RWPE2 (cell line): ENCODE measurements at regions not wholly inside any gene's neighbourhood (a gene's known extent, or its start where the extent isn't known, plus 50 kb on each side); places are given as distances from the start of the nearest gene placed in this dataset.

Source experiments
- ATAC-seq: fragments of 200-7000 bp; cut with Tn5 transposase; 3 replicates; pipeline ENCODE4 v1.9.1; 2021; ENCODE audit warnings: low read depth
- DNase-seq: peaks from one replicate; pipeline ENCODE4 v3.0.0-alpha.2; 2020; ENCODE audit warnings: low spot score
- H3K27ac ChIP-seq: fragments of 450-650 bp; 2 replicates; pipeline ENCODE4 v1.5.1; 2017; ENCODE audit warnings: mild to moderate bottlenecking; ENCODE audit not compliant: poor library complexity, severe bottlenecking
- H3K27me3 ChIP-seq: fragments of 250-450 bp; sonication (Bioruptor Pico); 2 replicates; pipeline ENCODE4 v1.5.1; 2021; ENCODE audit warnings: mild to moderate bottlenecking, moderate library complexity; ENCODE audit not compliant: insufficient read depth, poor library complexity, severe bottlenecking
- H3K36me3 ChIP-seq: fragments of 250-450 bp; sonication (Bioruptor Pico); 2 replicates; pipeline ENCODE4 v1.5.1; 2020; ENCODE audit warnings: low read depth, mild to moderate bottlenecking, moderate library complexity
- H3K4me1 ChIP-seq: fragments of 250-450 bp; sonication (Bioruptor Pico); 2 replicates; pipeline ENCODE4 v1.5.1; 2021; ENCODE audit warnings: mild to moderate bottlenecking, moderate library complexity; ENCODE audit not compliant: insufficient read depth, poor library complexity, severe bottlenecking
- H3K4me3 ChIP-seq: fragments of 250-450 bp; sonication (Bioruptor Pico); 2 replicates; pipeline ENCODE4 v1.5.1; 2021; ENCODE audit warnings: mild to moderate bottlenecking, moderate library complexity; ENCODE audit not compliant: severe bottlenecking
- H3K9me3 ChIP-seq: fragments of 250-450 bp; sonication (Bioruptor Pico); 2 replicates; pipeline ENCODE4 v1.5.1; 2021; ENCODE audit warnings: mild to moderate bottlenecking, moderate library complexity; ENCODE audit not compliant: severe bottlenecking
- CTCF ChIP-seq: fragments of 450-650 bp; IDR thresholded peaks from one replicate; pipeline ENCODE4 v1.5.1; 2017; ENCODE audit warnings: mild to moderate bottlenecking, moderate library complexity; ENCODE audit not compliant: poor library complexity, severe bottlenecking

GRCh38 chr14:56955745-56956144, 145.5 kb upstream of the OTX2 start:
- H3K4me3 ChIP-seq = no peak overlapping the region
- DNase-seq (no peak), ATAC-seq (0 out of 3 replicates have a peak, but pooled peaks have one; percentile 29)
- no peak for TF ChIP-seq CTCF
- H3K36me3 ChIP-seq = no peaks in the 10 kb centered on the region
- H3K27me3 ChIP-seq = peaks cover 66% of the 10 kb centered on the region
- no peaks in the 10 kb centered on the region for H3K4me1 ChIP-seq
- H3K27ac ChIP-seq = no peak overlapping the region
- peaks cover 1% of the 10 kb centered on the region for H3K9me3 ChIP-seq

- Histone ChIP-seq H3K4me3 (no peak overlapping the region), H3K4me1 (no peaks in the 10 kb centered on the region), H3K27me3 (peaks cover 54% of the 10 kb centered on the region), H3K36me3 (no peaks in the 10 kb centered on the region), H3K9me3 (peaks cover 1% of the 10 kb centered on the region), H3K27ac (no peak overlapping the region)
- ATAC-seq = no peak
- no peak for TF ChIP-seq CTCF
- no peak for DNase-seq
These were observed 143.6 kb upstream of the OTX2 start for GRCh38 chr14:56953884-56954283.

GRCh38 chr14:56952766-56953473, 142.6 kb upstream of the OTX2 start:
- H3K4me1 ChIP-seq = no peaks in the 10 kb centered on the region
- H3K27ac ChIP-seq = no peak overlapping the region
- TF ChIP-seq CTCF = no peak
- no peak for DNase-seq
- H3K27me3 ChIP-seq = peaks cover 52% of the 10 kb centered on the region
- ATAC-seq = no peak
- no peak overlapping the region for H3K4me3 ChIP-seq
- H3K9me3 ChIP-seq = peaks cover 1% of the 10 kb centered on the region
- no peaks in the 10 kb centered on the region for H3K36me3 ChIP-seq

GRCh38 chr14:56949828-56950227, 139.5 kb upstream of the OTX2 start:
- ATAC-seq = peak; percentile 19; the same call in 2 of the 3 replicates
- no peak for DNase-seq
- no peak for TF ChIP-seq CTCF

GRCh38 chr14:56945291-56945690, 135.0 kb upstream of the OTX2 start:
- no peaks in the 10 kb centered on the region for H3K9me3 ChIP-seq
- DNase-seq = no peak
- no peak overlapping the region for H3K27ac ChIP-seq
- H3K4me1 ChIP-seq = no peaks in the 10 kb centered on the region
- H3K4me3 ChIP-seq = no peak overlapping the region
- no peaks in the 10 kb centered on the region for H3K36me3 ChIP-seq
- H3K27me3 ChIP-seq = peaks cover 13% of the 10 kb centered on the region
- TF ChIP-seq CTCF = no peak
- ATAC-seq = no peak

More at GRCh38 chr14:56949828-56950227, 139.5 kb upstream of the OTX2 start:
- Histone ChIP-seq H3K4me3 (no peak overlapping the region), H3K9me3 (peaks cover 1% of the 10 kb centered on the region), H3K36me3 (no peaks in the 10 kb centered on the region), H3K4me1 (no peaks in the 10 kb centered on the region), H3K27me3 (peaks cover 42% of the 10 kb centered on the region), H3K27ac (no peak overlapping the region)
